ENCODE measurements at regions not wholly inside any gene's neighbourhood (a gene's known extent, or its start where the extent isn't known, plus 50 kb on each side); places are given as distances from the start of the nearest gene placed in this dataset.

DNA sequence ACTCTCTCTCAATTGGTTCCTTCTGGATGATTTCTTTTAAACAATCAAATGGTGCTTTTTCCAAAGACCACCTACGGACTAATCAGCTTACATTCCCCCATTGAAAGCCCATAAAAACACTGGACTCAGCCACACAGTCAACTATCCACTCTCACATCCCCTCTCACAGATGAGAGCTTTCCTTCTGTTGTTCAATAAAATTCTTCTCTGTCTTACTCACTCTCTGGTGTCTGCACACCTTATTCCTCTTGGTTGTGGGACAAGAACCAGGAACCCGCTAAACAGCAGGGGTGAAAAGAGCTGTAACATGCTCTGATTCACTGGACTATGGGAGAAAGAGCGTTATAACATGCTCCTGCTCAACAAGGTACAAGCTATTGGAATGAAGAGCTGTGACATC, 2896.2 kb downstream of the PCDH9 start (continued):
- TF ChIP-seq, protein P1, sequence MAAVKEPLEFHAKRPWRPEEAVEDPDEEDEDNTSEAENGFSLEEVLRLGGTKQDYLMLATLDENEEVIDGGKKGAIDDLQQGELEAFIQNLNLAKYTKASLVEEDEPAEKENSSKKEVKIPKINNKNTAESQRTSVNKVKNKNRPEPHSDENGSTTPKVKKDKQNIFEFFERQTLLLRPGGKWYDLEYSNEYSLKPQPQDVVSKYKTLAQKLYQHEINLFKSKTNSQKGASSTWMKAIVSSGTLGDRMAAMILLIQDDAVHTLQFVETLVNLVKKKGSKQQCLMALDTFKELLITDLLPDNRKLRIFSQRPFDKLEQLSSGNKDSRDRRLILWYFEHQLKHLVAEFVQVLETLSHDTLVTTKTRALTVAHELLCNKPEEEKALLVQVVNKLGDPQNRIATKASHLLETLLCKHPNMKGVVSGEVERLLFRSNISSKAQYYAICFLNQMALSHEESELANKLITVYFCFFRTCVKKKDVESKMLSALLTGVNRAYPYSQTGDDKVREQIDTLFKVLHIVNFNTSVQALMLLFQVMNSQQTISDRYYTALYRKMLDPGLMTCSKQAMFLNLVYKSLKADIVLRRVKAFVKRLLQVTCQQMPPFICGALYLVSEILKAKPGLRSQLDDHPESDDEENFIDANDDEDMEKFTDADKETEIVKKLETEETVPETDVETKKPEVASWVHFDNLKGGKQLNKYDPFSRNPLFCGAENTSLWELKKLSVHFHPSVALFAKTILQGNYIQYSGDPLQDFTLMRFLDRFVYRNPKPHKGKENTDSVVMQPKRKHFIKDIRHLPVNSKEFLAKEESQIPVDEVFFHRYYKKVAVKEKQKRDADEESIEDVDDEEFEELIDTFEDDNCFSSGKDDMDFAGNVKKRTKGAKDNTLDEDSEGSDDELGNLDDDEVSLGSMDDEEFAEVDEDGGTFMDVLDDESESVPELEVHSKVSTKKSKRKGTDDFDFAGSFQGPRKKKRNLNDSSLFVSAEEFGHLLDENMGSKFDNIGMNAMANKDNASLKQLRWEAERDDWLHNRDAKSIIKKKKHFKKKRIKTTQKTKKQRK (IDR thresholded peaks at IDR 0.05; ENCODE audit: low read depth, low read length), result no peak
- no peak for TF ChIP-seq DPF2 (IDR thresholded peaks at IDR 0.05)
- TF ChIP-seq SUPT20H (IDR thresholded peaks at IDR 0.05; ENCODE audit: borderline replicate concordance, control insufficient read depth, low read depth, low read length), result no peak
- TF ChIP-seq, protein P2, sequence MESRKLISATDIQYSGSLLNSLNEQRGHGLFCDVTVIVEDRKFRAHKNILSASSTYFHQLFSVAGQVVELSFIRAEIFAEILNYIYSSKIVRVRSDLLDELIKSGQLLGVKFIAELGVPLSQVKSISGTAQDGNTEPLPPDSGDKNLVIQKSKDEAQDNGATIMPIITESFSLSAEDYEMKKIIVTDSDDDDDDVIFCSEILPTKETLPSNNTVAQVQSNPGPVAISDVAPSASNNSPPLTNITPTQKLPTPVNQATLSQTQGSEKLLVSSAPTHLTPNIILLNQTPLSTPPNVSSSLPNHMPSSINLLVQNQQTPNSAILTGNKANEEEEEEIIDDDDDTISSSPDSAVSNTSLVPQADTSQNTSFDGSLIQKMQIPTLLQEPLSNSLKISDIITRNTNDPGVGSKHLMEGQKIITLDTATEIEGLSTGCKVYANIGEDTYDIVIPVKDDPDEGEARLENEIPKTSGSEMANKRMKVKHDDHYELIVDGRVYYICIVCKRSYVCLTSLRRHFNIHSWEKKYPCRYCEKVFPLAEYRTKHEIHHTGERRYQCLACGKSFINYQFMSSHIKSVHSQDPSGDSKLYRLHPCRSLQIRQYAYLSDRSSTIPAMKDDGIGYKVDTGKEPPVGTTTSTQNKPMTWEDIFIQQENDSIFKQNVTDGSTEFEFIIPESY (IDR thresholded peaks at IDR 0.05), result no peak
- TF ChIP-seq ZBTB40 (IDR thresholded peaks at IDR 0.05; ENCODE audit: borderline replicate concordance), result no peak
- TF ChIP-seq ZNF384 (IDR thresholded peaks at IDR 0.05; ENCODE audit: borderline replicate concordance, low read depth, low read length), result no peak
